ENCODE measurements at regions not wholly inside any gene's neighbourhood (a gene's known extent, or its start where the extent isn't known, plus 50 kb on each side); places are given as distances from the start of the nearest gene placed in this dataset.

GRCh38 chr6:153412519-153412918, 281.4 kb upstream of the RGS17 start:
- 82 to 90% methylated on average over 1 of the region's 1 CpG for WGBS, 2 experiments
- H3K9me3 ChIP-seq (ENCODE audit: control insufficient read depth, low read length) = no peaks in the 10 kb centered on the region

GRCh38 chr6:153411070-153411648, 280.1 kb upstream of the RGS17 start:
- H3K4me3 ChIP-seq (ENCODE audit: insufficient read depth, low read depth, low read length) = no peak overlapping the region
- no peaks in the 10 kb centered on the region for H3K9me3 ChIP-seq (ENCODE audit: control insufficient read depth, low read length)
- no peaks in the 10 kb centered on the region for H3K27me3 ChIP-seq (ENCODE audit: control insufficient read depth, insufficient read depth, low read length, poor library complexity, severe bottlenecking)
- no peaks in the 10 kb centered on the region for H3K36me3 ChIP-seq (ENCODE audit: control insufficient read depth, insufficient read depth, low read length)
- H3K27ac ChIP-seq (ENCODE audit: insufficient read depth, low read depth, low read length, poor library complexity, severe bottlenecking) = no peak overlapping the region
- 93 to 96% methylated on average over 3 of the region's 3 CpGs for WGBS, 2 experiments
- H3K4me1 ChIP-seq (ENCODE audit: control insufficient read depth, insufficient read depth, low read length) = no peaks in the 10 kb centered on the region

More at GRCh38 chr6:153412519-153412918, 281.4 kb upstream of the RGS17 start:
- H3K4me3 ChIP-seq (ENCODE audit: insufficient read depth, low read depth, low read length) = no peak overlapping the region
- H3K4me1 ChIP-seq (ENCODE audit: control insufficient read depth, insufficient read depth, low read length) = no peaks in the 10 kb centered on the region
- no peaks in the 10 kb centered on the region for H3K27me3 ChIP-seq (ENCODE audit: control insufficient read depth, insufficient read depth, low read length, poor library complexity, severe bottlenecking)
- H3K27ac ChIP-seq (ENCODE audit: insufficient read depth, low read depth, low read length, poor library complexity, severe bottlenecking) = no peak overlapping the region
- H3K36me3 ChIP-seq (ENCODE audit: control insufficient read depth, insufficient read depth, low read length) = no peaks in the 10 kb centered on the region

- WGBS, 2 experiments = 72 to 73% methylated on average over 4 of the region's 4 CpGs
- no peaks in the 10 kb centered on the region for H3K27me3 ChIP-seq (ENCODE audit: control insufficient read depth, insufficient read depth, low read length, poor library complexity, severe bottlenecking)
- H3K4me3 ChIP-seq (ENCODE audit: insufficient read depth, low read depth, low read length) = no peak overlapping the region
- no peaks in the 10 kb centered on the region for H3K4me1 ChIP-seq (ENCODE audit: control insufficient read depth, insufficient read depth, low read length)
- H3K36me3 ChIP-seq (ENCODE audit: control insufficient read depth, insufficient read depth, low read length) = no peaks in the 10 kb centered on the region
- no peak overlapping the region for H3K27ac ChIP-seq (ENCODE audit: insufficient read depth, low read depth, low read length, poor library complexity, severe bottlenecking)
- no peaks in the 10 kb centered on the region for H3K9me3 ChIP-seq (ENCODE audit: control insufficient read depth, low read length)
Observed at GRCh38 chr6:153405931-153406330, 274.8 kb upstream of the RGS17 start.

- Histone ChIP-seq H3K9me3 (ENCODE audit: control insufficient read depth, low read length) (no peaks in the 10 kb centered on the region), H3K27ac (ENCODE audit: insufficient read depth, low read depth, low read length, poor library complexity, severe bottlenecking) (no peak overlapping the region), H3K4me1 (ENCODE audit: control insufficient read depth, insufficient read depth, low read length) (no peaks in the 10 kb centered on the region), H3K27me3 (ENCODE audit: control insufficient read depth, insufficient read depth, low read length, poor library complexity, severe bottlenecking) (no peaks in the 10 kb centered on the region), H3K36me3 (ENCODE audit: control insufficient read depth, insufficient read depth, low read length) (no peaks in the 10 kb centered on the region), H3K4me3 (ENCODE audit: insufficient read depth, low read depth, low read length) (no peak overlapping the region)
- WGBS, 2 experiments = 84 to 88% methylated on average over 2 of the region's 2 CpGs
Observed at GRCh38 chr6:153401751-153402150, 270.7 kb upstream of the RGS17 start.

- Histone ChIP-seq H3K4me3 (ENCODE audit: insufficient read depth, low read depth, low read length) (no peak overlapping the region), H3K27me3 (ENCODE audit: control insufficient read depth, insufficient read depth, low read length, poor library complexity, severe bottlenecking) (no peaks in the 10 kb centered on the region), H3K4me1 (ENCODE audit: control insufficient read depth, insufficient read depth, low read length) (no peaks in the 10 kb centered on the region), H3K27ac (ENCODE audit: insufficient read depth, low read depth, low read length, poor library complexity, severe bottlenecking) (no peak overlapping the region), H3K9me3 (ENCODE audit: control insufficient read depth, low read length) (no peaks in the 10 kb centered on the region), H3K36me3 (ENCODE audit: control insufficient read depth, insufficient read depth, low read length) (no peaks in the 10 kb centered on the region)
- WGBS, 2 experiments = 86 to 88% methylated on average over 4 of the region's 4 CpGs
Observed at GRCh38 chr6:153392156-153392555, 261.1 kb upstream of the RGS17 start.

GRCh38 chr6:153373869-153374268, 242.8 kb upstream of the RGS17 start:
- no peak overlapping the region for H3K27ac ChIP-seq (ENCODE audit: insufficient read depth, low read depth, low read length, poor library complexity, severe bottlenecking)
- H3K4me1 ChIP-seq (ENCODE audit: control insufficient read depth, insufficient read depth, low read length) = no peaks in the 10 kb centered on the region
- H3K36me3 ChIP-seq (ENCODE audit: control insufficient read depth, insufficient read depth, low read length) = no peaks in the 10 kb centered on the region
- no peaks in the 10 kb centered on the region for H3K27me3 ChIP-seq (ENCODE audit: control insufficient read depth, insufficient read depth, low read length, poor library complexity, severe bottlenecking)
- no peaks in the 10 kb centered on the region for H3K9me3 ChIP-seq (ENCODE audit: control insufficient read depth, low read length)
- 79 to 90% methylated on average over 1 of the region's 1 CpG for WGBS, 2 experiments
- no peak overlapping the region for H3K4me3 ChIP-seq (ENCODE audit: insufficient read depth, low read depth, low read length)

- 91 to 93% methylated on average over 5 of the region's 5 CpGs for WGBS, 2 experiments
Observed at GRCh38 chr6:153368131-153368530, 237.0 kb upstream of the RGS17 start.

GRCh38 chr6:153367021-153367420, 235.9 kb upstream of the RGS17 start:
- Histone ChIP-seq H3K4me1 (ENCODE audit: control insufficient read depth, insufficient read depth, low read length) (no peaks in the 10 kb centered on the region), H3K4me3 (ENCODE audit: insufficient read depth, low read depth, low read length) (no peak overlapping the region), H3K9me3 (ENCODE audit: control insufficient read depth, low read length) (no peaks in the 10 kb centered on the region), H3K27ac (ENCODE audit: insufficient read depth, low read depth, low read length, poor library complexity, severe bottlenecking) (no peak overlapping the region), H3K36me3 (ENCODE audit: control insufficient read depth, insufficient read depth, low read length) (no peaks in the 10 kb centered on the region), H3K27me3 (ENCODE audit: control insufficient read depth, insufficient read depth, low read length, poor library complexity, severe bottlenecking) (no peaks in the 10 kb centered on the region)
- WGBS, 2 experiments = 90 to 93% methylated on average over 6 of the region's 6 CpGs

More at GRCh38 chr6:153368131-153368530, 237.0 kb upstream of the RGS17 start:
- H3K4me1 ChIP-seq (ENCODE audit: control insufficient read depth, insufficient read depth, low read length) = no peaks in the 10 kb centered on the region
- no peaks in the 10 kb centered on the region for H3K36me3 ChIP-seq (ENCODE audit: control insufficient read depth, insufficient read depth, low read length)
- H3K9me3 ChIP-seq (ENCODE audit: control insufficient read depth, low read length) = no peaks in the 10 kb centered on the region
- no peak overlapping the region for H3K27ac ChIP-seq (ENCODE audit: insufficient read depth, low read depth, low read length, poor library complexity, severe bottlenecking)
- no peaks in the 10 kb centered on the region for H3K27me3 ChIP-seq (ENCODE audit: control insufficient read depth, insufficient read depth, low read length, poor library complexity, severe bottlenecking)
- no peak overlapping the region for H3K4me3 ChIP-seq (ENCODE audit: insufficient read depth, low read depth, low read length)

- 86% methylated on average over 6 of the region's 6 CpGs for WGBS, 2 experiments
- Histone ChIP-seq H3K36me3 (ENCODE audit: control insufficient read depth, insufficient read depth, low read length) (no peaks in the 10 kb centered on the region), H3K27ac (ENCODE audit: insufficient read depth, low read depth, low read length, poor library complexity, severe bottlenecking) (no peak overlapping the region), H3K9me3 (ENCODE audit: control insufficient read depth, low read length) (peaks cover 2% of the 10 kb centered on the region), H3K4me3 (ENCODE audit: insufficient read depth, low read depth, low read length) (no peak overlapping the region), H3K27me3 (ENCODE audit: control insufficient read depth, insufficient read depth, low read length, poor library complexity, severe bottlenecking) (no peaks in the 10 kb centered on the region), H3K4me1 (ENCODE audit: control insufficient read depth, insufficient read depth, low read length) (no peaks in the 10 kb centered on the region)
Observed at GRCh38 chr6:153357391-153357790, 226.3 kb upstream of the RGS17 start.

- WGBS, 2 experiments = 83% methylated on average over 1 of the region's 2 CpGs; no CpG with 5 or more reads in 1 of the 2 experiments
- H3K4me1 ChIP-seq (ENCODE audit: control insufficient read depth, insufficient read depth, low read length) = no peaks in the 10 kb centered on the region
- no peak overlapping the region for H3K27ac ChIP-seq (ENCODE audit: insufficient read depth, low read depth, low read length, poor library complexity, severe bottlenecking)
- no peaks in the 10 kb centered on the region for H3K27me3 ChIP-seq (ENCODE audit: control insufficient read depth, insufficient read depth, low read length, poor library complexity, severe bottlenecking)
- no peaks in the 10 kb centered on the region for H3K36me3 ChIP-seq (ENCODE audit: control insufficient read depth, insufficient read depth, low read length)
- no peaks in the 10 kb centered on the region for H3K9me3 ChIP-seq (ENCODE audit: control insufficient read depth, low read length)
- no peak overlapping the region for H3K4me3 ChIP-seq (ENCODE audit: insufficient read depth, low read depth, low read length)
Observed at GRCh38 chr6:153340568-153340967, 209.5 kb upstream of the RGS17 start.

GRCh38 chr6:153334121-153334520, 203.0 kb upstream of the RGS17 start:
- Histone ChIP-seq H3K27ac (ENCODE audit: insufficient read depth, low read depth, low read length, poor library complexity, severe bottlenecking) (no peak overlapping the region), H3K4me3 (ENCODE audit: insufficient read depth, low read depth, low read length) (no peak overlapping the region), H3K4me1 (ENCODE audit: control insufficient read depth, insufficient read depth, low read length) (no peaks in the 10 kb centered on the region), H3K36me3 (ENCODE audit: control insufficient read depth, insufficient read depth, low read length) (no peaks in the 10 kb centered on the region), H3K27me3 (ENCODE audit: control insufficient read depth, insufficient read depth, low read length, poor library complexity, severe bottlenecking) (no peaks in the 10 kb centered on the region), H3K9me3 (ENCODE audit: control insufficient read depth, low read length) (no peaks in the 10 kb centered on the region)
